ENCODE measurements at regions not wholly inside any gene's neighbourhood (a gene's known extent, or its start where the extent isn't known, plus 50 kb on each side); places are given as distances from the start of the nearest gene placed in this dataset.

DNA sequence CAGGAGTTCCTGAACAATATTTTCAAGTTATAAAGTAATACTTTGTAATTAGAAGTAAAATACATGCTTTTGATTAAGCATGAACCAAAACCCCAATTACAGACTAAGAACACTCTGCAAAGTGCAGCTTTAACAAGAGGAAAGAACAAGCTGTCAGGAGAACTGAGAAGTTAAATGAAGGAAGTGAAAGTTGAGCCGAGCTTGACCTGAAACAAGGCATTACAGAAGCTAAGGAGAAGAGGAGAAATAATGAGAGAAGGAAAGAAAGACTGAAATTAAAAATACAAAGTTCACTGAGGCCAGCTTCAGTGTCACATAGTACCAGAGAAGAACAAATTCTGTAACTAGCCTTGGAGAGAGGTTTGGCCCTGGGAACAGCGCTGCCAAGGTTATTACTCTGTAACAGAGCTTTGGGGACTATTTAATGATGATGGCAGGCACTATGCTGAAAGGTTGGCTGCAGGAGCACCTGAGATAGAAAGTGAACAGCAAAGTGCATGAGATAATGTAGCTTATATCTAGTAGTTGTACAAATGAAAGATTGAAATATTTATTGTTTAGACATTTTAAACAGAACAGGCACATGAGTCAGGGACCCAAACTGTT is 241.9 kb upstream of the PEX5L start (continued):
- TF ChIP-seq ATF2 (CRISPR knock-in tag; IDR thresholded peaks at IDR 0.05; ENCODE audit: borderline replicate concordance, low read depth) (no peak), ZNF121 (CRISPR knock-in tag; IDR thresholded peaks at IDR 0.05) (no peak), KAT7 (CRISPR knock-in tag; IDR thresholded peaks at IDR 0.05; ENCODE audit: borderline replicate concordance) (no peak), CBFB (CRISPR knock-in tag; IDR thresholded peaks at IDR 0.05; ENCODE audit: low read depth) (no peak)

DNA sequence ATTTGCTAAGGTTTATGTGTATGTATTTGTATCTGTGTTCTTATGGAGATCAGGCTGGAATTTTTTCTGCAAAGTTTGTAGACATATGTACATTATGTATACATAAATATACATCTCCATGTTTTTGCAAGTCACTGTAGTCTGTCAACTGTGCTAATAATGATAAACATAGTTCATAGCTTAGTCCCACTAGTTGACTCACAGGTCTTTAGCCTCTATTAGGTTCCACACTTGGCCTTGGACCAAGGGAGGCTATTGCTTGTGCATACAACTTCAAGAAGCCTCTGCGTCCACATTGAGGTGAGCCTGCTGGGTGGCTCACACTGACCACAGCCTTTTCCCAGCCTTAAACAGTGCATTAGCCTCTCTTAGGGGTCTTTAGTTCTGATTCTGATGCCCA is 243.8 kb upstream of the PEX5L start:
- no peaks in the 10 kb centered on the region for H3K9me3 Mint-ChIP-seq
- POLR2A ChIA-PET = no interaction called here
- ATAC-seq = no peak
- H3K27ac Mint-ChIP-seq = no peak overlapping the region
- no peaks in the 10 kb centered on the region for H3K27me3 Mint-ChIP-seq (ENCODE audit: low read depth)
- TF ChIP-seq TP53 (CRISPR knock-in tag; IDR thresholded peaks at IDR 0.05) = no peak
- TF ChIP-seq ZNF232 (CRISPR knock-in tag; IDR thresholded peaks at IDR 0.05) = no peak
- no peak for TF ChIP-seq HMGA2 (CRISPR knock-in tag; IDR thresholded peaks at IDR 0.05)
- TF ChIP-seq NR1H2 (CRISPR knock-in tag; IDR thresholded peaks at IDR 0.05) = no peak
- TF ChIP-seq, protein P1, sequence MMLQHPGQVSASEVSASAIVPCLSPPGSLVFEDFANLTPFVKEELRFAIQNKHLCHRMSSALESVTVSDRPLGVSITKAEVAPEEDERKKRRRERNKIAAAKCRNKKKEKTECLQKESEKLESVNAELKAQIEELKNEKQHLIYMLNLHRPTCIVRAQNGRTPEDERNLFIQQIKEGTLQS (CRISPR knock-in tag; conservative IDR thresholded peaks at IDR 0.05) = no peak
- no peak for TF ChIP-seq FOXP1 (CRISPR knock-in tag; IDR thresholded peaks at IDR 0.05; ENCODE audit: borderline replicate concordance)
- peaks cover 9% of the 10 kb centered on the region; the same call in 1 of the 2 replicates for H3K4me1 Mint-ChIP-seq
- CTCF ChIA-PET = no interaction called here
- no peaks in the 10 kb centered on the region for H3K36me3 Mint-ChIP-seq
- H3K4me3 Mint-ChIP-seq = no peak overlapping the region
- DNase-seq (ENCODE audit: low spot score) = no peak

DNA sequence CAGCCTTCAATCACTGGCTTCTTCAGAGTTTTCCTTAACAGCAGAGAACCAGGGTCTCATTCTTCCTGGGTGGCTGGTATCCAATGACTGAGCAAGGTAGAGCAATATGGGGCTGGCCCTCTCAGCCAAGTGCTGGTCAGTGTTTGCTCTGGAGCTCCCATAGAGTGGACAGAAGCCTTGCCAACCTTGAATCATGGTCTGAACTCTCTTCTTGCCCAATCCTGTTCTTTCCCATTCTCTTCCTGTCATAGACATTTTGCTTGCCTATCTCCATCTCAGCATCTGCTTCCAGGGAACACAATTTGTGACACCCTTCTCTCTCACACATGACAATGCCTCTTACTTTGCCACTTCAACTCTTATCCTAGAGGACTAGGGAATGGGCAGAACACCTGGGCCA is 245.6 kb upstream of the PEX5L start:
- ChIA-PET POLR2A (no interaction called here), CTCF (no interaction called here)
- no peaks in the 10 kb centered on the region for H3K4me1 Mint-ChIP-seq
- H3K27me3 Mint-ChIP-seq (ENCODE audit: low read depth) = no peaks in the 10 kb centered on the region
- H3K9me3 Mint-ChIP-seq = no peaks in the 10 kb centered on the region
- no peak overlapping the region for H3K27ac Mint-ChIP-seq
- no peak for ATAC-seq
- no peak overlapping the region for H3K4me3 Mint-ChIP-seq
- H3K36me3 Mint-ChIP-seq = no peaks in the 10 kb centered on the region
- DNase-seq (ENCODE audit: low spot score) = no peak
- TF ChIP-seq ETV6 (CRISPR knock-in tag; IDR thresholded peaks at IDR 0.05) (no peak), ZBTB21 (CRISPR knock-in tag; IDR thresholded peaks at IDR 0.05; ENCODE audit: borderline replicate concordance) (no peak), KAT7 (CRISPR knock-in tag; IDR thresholded peaks at IDR 0.05; ENCODE audit: borderline replicate concordance) (no peak), FOXK1 (CRISPR knock-in tag; IDR thresholded peaks at IDR 0.05) (no peak), JUN (CRISPR knock-in tag; IDR thresholded peaks at IDR 0.05) (no peak), GRHL2 (CRISPR knock-in tag; IDR thresholded peaks at IDR 0.05; ENCODE audit: insufficient replicate concordance, severe bottlenecking) (no peak), RELA (CRISPR knock-in tag; IDR thresholded peaks at IDR 0.05; ENCODE audit: borderline replicate concordance) (no peak), ZNF416 (CRISPR knock-in tag; IDR thresholded peaks at IDR 0.05) (no peak), SP1 (CRISPR knock-in tag; conservative IDR thresholded peaks at IDR 0.05) (no peak)
- TF ChIP-seq, protein P2, sequence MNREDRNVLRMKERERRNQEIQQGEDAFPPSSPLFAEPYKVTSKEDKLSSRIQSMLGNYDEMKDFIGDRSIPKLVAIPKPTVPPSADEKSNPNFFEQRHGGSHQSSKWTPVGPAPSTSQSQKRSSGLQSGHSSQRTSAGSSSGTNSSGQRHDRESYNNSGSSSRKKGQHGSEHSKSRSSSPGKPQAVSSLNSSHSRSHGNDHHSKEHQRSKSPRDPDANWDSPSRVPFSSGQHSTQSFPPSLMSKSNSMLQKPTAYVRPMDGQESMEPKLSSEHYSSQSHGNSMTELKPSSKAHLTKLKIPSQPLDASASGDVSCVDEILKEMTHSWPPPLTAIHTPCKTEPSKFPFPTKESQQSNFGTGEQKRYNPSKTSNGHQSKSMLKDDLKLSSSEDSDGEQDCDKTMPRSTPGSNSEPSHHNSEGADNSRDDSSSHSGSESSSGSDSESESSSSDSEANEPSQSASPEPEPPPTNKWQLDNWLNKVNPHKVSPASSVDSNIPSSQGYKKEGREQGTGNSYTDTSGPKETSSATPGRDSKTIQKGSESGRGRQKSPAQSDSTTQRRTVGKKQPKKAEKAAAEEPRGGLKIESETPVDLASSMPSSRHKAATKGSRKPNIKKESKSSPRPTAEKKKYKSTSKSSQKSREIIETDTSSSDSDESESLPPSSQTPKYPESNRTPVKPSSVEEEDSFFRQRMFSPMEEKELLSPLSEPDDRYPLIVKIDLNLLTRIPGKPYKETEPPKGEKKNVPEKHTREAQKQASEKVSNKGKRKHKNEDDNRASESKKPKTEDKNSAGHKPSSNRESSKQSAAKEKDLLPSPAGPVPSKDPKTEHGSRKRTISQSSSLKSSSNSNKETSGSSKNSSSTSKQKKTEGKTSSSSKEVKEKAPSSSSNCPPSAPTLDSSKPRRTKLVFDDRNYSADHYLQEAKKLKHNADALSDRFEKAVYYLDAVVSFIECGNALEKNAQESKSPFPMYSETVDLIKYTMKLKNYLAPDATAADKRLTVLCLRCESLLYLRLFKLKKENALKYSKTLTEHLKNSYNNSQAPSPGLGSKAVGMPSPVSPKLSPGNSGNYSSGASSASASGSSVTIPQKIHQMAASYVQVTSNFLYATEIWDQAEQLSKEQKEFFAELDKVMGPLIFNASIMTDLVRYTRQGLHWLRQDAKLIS (CRISPR knock-in tag; IDR thresholded peaks at IDR 0.05; ENCODE audit: borderline replicate concordance) = no peak
- TF ChIP-seq, protein P3, sequence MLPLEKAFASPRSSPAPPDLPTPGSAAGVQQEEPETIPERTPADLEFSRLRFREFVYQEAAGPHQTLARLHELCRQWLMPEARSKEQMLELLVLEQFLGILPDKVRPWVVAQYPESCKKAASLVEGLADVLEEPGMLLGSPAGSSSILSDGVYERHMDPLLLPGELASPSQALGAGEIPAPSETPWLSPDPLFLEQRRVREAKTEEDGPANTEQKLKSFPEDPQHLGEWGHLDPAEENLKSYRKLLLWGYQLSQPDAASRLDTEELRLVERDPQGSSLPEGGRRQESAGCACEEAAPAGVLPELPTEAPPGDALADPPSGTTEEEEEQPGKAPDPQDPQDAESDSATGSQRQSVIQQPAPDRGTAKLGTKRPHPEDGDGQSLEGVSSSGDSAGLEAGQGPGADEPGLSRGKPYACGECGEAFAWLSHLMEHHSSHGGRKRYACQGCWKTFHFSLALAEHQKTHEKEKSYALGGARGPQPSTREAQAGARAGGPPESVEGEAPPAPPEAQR (CRISPR knock-in tag; IDR thresholded peaks at IDR 0.05) = no peak
- TF ChIP-seq, protein P4, sequence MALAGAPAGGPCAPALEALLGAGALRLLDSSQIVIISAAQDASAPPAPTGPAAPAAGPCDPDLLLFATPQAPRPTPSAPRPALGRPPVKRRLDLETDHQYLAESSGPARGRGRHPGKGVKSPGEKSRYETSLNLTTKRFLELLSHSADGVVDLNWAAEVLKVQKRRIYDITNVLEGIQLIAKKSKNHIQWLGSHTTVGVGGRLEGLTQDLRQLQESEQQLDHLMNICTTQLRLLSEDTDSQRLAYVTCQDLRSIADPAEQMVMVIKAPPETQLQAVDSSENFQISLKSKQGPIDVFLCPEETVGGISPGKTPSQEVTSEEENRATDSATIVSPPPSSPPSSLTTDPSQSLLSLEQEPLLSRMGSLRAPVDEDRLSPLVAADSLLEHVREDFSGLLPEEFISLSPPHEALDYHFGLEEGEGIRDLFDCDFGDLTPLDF (CRISPR knock-in tag; IDR thresholded peaks at IDR 0.05) = no peak
- TF ChIP-seq, protein P5, sequence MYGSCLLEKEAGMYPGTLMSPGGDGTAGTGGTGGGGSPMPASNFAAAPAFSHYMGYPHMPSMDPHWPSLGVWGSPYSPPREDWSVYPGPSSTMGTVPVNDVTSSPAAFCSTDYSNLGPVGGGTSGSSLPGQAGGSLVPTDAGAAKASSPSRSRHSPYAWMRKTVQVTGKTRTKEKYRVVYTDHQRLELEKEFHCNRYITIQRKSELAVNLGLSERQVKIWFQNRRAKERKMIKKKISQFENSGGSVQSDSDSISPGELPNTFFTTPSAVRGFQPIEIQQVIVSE (CRISPR knock-in tag; IDR thresholded peaks at IDR 0.05; ENCODE audit: borderline replicate concordance) = no peak
- TF ChIP-seq, protein P6, sequence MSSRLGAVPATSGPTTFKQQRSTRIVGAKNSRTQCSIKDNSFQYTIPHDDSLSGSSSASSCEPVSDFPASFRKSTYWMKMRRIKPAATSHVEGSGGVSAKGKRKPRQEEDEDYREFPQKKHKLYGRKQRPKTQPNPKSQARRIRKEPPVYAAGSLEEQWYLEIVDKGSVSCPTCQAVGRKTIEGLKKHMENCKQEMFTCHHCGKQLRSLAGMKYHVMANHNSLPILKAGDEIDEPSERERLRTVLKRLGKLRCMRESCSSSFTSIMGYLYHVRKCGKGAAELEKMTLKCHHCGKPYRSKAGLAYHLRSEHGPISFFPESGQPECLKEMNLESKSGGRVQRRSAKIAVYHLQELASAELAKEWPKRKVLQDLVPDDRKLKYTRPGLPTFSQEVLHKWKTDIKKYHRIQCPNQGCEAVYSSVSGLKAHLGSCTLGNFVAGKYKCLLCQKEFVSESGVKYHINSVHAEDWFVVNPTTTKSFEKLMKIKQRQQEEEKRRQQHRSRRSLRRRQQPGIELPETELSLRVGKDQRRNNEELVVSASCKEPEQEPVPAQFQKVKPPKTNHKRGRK (CRISPR knock-in tag; IDR thresholded peaks at IDR 0.05; ENCODE audit: borderline replicate concordance) = no peak

Data from WTC11 (cell line).